Chondrocyte (in vitro differentiated cells): ENCODE measurements at regions not wholly inside any gene's neighbourhood (a gene's known extent, or its start where the extent isn't known, plus 50 kb on each side); places are given as distances from the start of the nearest gene placed in this dataset.

Source experiments
- DNase-seq: peaks from one replicate; pipeline ENCODE4 v3.0.0; 2021; ENCODE audit warnings: mixed read lengths, low spot score
- H3K27ac Mint-ChIP-seq: one replicate; pipeline ENCODE4 v1.8.0; 2021; ENCODE audit warnings: mild to moderate bottlenecking, moderate library complexity, mixed read lengths; ENCODE audit not compliant: unreplicated experiment
- H3K27me3 Mint-ChIP-seq: 2 replicates; pipeline ENCODE4 v1.8.0; 2021; ENCODE audit warnings: low read depth, mixed read lengths
- H3K36me3 Mint-ChIP-seq: 2 replicates; pipeline ENCODE4 v1.8.0; 2021; ENCODE audit warnings: low read depth, mixed read lengths
- H3K4me1 Mint-ChIP-seq: 2 replicates; pipeline ENCODE4 v1.8.0; 2021; ENCODE audit warnings: low read depth, mild to moderate bottlenecking, mixed read lengths
- H3K4me3 Mint-ChIP-seq: one replicate; pipeline ENCODE4 v1.8.0; 2021; ENCODE audit warnings: mild to moderate bottlenecking, moderate library complexity, mixed read lengths; ENCODE audit not compliant: unreplicated experiment
- H3K9me3 Mint-ChIP-seq: 2 replicates; pipeline ENCODE4 v1.8.0; 2021; ENCODE audit warnings: low read depth, mixed read lengths
- CTCF ChIP-seq: fragments of 200-600 bp; sonication (generic); IDR thresholded peaks from 2 replicates; pipeline ENCODE4 v1.5.0; 2021; ENCODE audit warnings: antibody characterized with exemption, mild to moderate bottlenecking, moderate library complexity

GRCh38 chr1:235059221-235059620, 69.4 kb downstream of the TOMM20 start:
- TF ChIP-seq CTCF: no peak
- Mint-ChIP-seq H3K4me3 (no peak overlapping the region), H3K4me1 (no peaks in the 10 kb centered on the region), H3K27ac (no peak overlapping the region), H3K36me3 (no peaks in the 10 kb centered on the region), H3K9me3 (no peaks in the 10 kb centered on the region), H3K27me3 (no peaks in the 10 kb centered on the region)
- no peak for DNase-seq

GRCh38 chr1:235058695-235059094, 69.9 kb downstream of the TOMM20 start:
- DNase-seq: no peak
- H3K9me3 Mint-ChIP-seq: no peaks in the 10 kb centered on the region
- H3K4me1 Mint-ChIP-seq: no peaks in the 10 kb centered on the region
- no peaks in the 10 kb centered on the region for H3K36me3 Mint-ChIP-seq
- no peak overlapping the region for H3K27ac Mint-ChIP-seq
- no peak overlapping the region for H3K4me3 Mint-ChIP-seq
- TF ChIP-seq CTCF: no peak
- no peaks in the 10 kb centered on the region for H3K27me3 Mint-ChIP-seq

- no peaks in the 10 kb centered on the region for H3K9me3 Mint-ChIP-seq
- DNase-seq: no peak
- H3K4me3 Mint-ChIP-seq: no peak overlapping the region
- no peak overlapping the region for H3K27ac Mint-ChIP-seq
- TF ChIP-seq CTCF: no peak
- H3K4me1 Mint-ChIP-seq: no peaks in the 10 kb centered on the region
- no peaks in the 10 kb centered on the region for H3K36me3 Mint-ChIP-seq
- no peaks in the 10 kb centered on the region for H3K27me3 Mint-ChIP-seq
These were observed 71.0 kb downstream of the TOMM20 start for GRCh38 chr1:235057385-235058306.

DNA sequence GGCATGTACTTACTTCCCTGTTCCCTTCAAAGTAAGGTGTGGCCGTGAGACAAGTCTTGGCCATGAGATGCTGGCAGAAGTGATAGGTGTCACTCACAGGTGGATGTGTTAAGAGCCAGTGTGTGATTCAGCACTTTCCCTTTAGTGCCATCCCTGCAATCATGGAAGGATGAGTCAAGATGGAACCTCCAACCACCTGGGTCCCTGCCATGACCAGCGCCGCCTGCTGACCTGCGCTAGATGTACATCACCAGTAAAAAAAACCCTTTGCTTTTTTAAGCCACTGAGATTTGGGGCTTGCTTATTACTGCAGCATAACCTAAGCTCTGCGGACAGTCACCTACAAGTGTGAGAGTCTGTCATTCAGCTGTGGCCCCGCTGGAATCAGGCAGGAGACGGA, 71.7 kb downstream of the TOMM20 start:
- TF ChIP-seq CTCF: peak; percentile 30
- no peaks in the 10 kb centered on the region for H3K4me1 Mint-ChIP-seq
- DNase-seq: no peak
- no peaks in the 10 kb centered on the region for H3K27me3 Mint-ChIP-seq
- no peaks in the 10 kb centered on the region for H3K9me3 Mint-ChIP-seq
- no peak overlapping the region for H3K4me3 Mint-ChIP-seq
- H3K36me3 Mint-ChIP-seq: no peaks in the 10 kb centered on the region
- no peak overlapping the region for H3K27ac Mint-ChIP-seq

DNA sequence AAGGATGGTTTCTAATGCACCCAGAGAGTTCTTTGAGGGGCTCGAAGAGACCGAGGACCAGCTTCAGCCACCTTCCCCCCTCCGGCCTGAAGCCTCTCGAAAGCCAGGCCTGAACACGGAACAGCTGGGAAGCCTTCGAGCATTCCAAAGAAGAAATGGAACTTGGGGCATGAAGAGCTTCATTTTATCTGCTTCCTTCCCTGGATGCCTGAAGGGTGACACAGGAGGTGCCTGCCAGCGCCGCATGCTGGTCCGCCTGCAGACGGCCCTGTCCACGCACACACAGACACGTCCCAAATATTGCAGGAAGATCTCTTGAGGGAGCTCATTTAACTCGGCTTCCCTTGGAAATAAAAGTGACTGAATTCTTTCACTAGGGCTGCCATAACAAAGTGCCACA, 73.7 kb downstream of the TOMM20 start:
- no peak overlapping the region for H3K4me3 Mint-ChIP-seq
- H3K27me3 Mint-ChIP-seq: no peaks in the 10 kb centered on the region
- H3K9me3 Mint-ChIP-seq: no peaks in the 10 kb centered on the region
- H3K27ac Mint-ChIP-seq: no peak overlapping the region
- no peaks in the 10 kb centered on the region for H3K36me3 Mint-ChIP-seq
- H3K4me1 Mint-ChIP-seq: peaks cover 6% of the 10 kb centered on the region
- DNase-seq: no peak
- TF ChIP-seq CTCF: no peak
